Vagina (tissue), 2 donors: ENCODE measurements at regions not wholly inside any gene's neighbourhood (a gene's known extent, or its start where the extent isn't known, plus 50 kb on each side); places are given as distances from the start of the nearest gene placed in this dataset.

Source experiments
- DNase-seq, 2 donors: peaks; one replicate each; pipeline ENCODE4 v3.0.0-alpha.2; 2017; ENCODE audit errors: extremely low spot score in 2 of 2
- H3K27ac ChIP-seq: fragments of 200-600 bp; sonication (generic); one replicate; pipeline ENCODE4 v1.5.1; 2019
- H3K27me3 ChIP-seq: fragments of 200-600 bp; sonication (generic); one replicate; pipeline ENCODE4 v1.5.1; 2019
- H3K36me3 ChIP-seq, 2 donors: fragments of 200-600 bp; sonication (generic); one replicate each; pipeline ENCODE4 v1.5.1; 2017 to 2019
- H3K4me1 ChIP-seq: fragments of 200-600 bp; sonication (generic); one replicate; pipeline ENCODE4 v1.5.1; 2019
- H3K4me3 ChIP-seq, 2 donors: fragments of 200-600 bp; sonication (generic); 1 replicate in 1 of 2; 2 replicates in 1 of 2; pipeline ENCODE4 v1.5.1; 2016 to 2019
- H3K9me3 ChIP-seq: fragments of 200-600 bp; sonication (generic); one replicate; pipeline ENCODE4 v1.5.1; 2019
- POLR2A ChIP-seq, 2 donors: fragments of 450-650 bp; IDR thresholded peaks; one replicate each; pipeline ENCODE4 v1.6.1; 2017; ENCODE audit warnings: antibody characterized with exemption in 2 of 2, mild to moderate bottlenecking in 2 of 2, moderate library complexity in 2 of 2
- POLR2AphosphoS5 ChIP-seq, 2 donors: sonication (generic); formaldehyde crosslinking; IDR thresholded peaks; one replicate each; pipeline ENCODE4 v1.9.0; 2017; ENCODE audit warnings: antibody characterized with exemption in 2 of 2, mild to moderate bottlenecking in 2 of 2, low read depth in 1 of 2; ENCODE audit not compliant: insufficient read depth in 1 of 2
- intact Hi-C: fragments of 100-400 bp; cut with DNase I; formaldehyde crosslinking; loops from one replicate; pipeline ENCODE4 v1.15.1; 2023
- TF ChIP-seq, protein P1 (sequence below), 3 experiments: fragments of 450-650 bp in 2 of 3; fragments of 200-600 bp in 1 of 3; sonication (generic) in 1 of 3; IDR thresholded peaks; one replicate each; pipeline ENCODE4 v1.5.1; 2017 to 2019; ENCODE audit warnings: antibody characterized with exemption in 3 of 3, mild to moderate bottlenecking in 2 of 3, moderate library complexity in 2 of 3

DNA sequence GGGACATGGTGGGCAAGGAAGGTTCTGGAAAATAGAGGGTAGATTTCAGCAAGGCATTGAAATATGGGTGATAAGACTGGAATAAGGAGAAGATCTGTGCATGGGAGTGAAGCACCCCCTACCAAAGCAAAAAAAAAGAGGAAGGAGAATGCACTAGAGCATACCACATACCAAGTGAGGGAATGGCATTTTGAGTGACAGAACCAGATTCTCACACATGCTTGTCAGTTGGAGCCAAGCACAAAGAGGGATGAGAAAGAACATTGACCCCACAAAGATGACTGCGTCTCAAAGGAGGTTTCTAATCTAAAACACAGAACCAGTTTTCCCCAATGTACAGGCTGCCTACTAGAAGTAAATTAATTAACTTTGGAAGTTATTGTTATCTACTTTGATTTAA lies 140.3 kb upstream of the SMAD1 start:
- Histone ChIP-seq H3K9me3 (no peaks in the 10 kb centered on the region), H3K36me3 (no peaks in the 10 kb centered on the region), H3K4me1 (no peaks in the 10 kb centered on the region), H3K27ac (no peak overlapping the region), H3K27me3 (no peaks in the 10 kb centered on the region), H3K4me3 (no peak overlapping the region)
- intact Hi-C loops = no loop called here
- TF ChIP-seq POLR2AphosphoS5 (IDR thresholded peaks at IDR 0.05; ENCODE audit: insufficient read depth in 1 of 2, low read depth in 1 of 2) = no peak
- DNase-seq = no peak

DNA sequence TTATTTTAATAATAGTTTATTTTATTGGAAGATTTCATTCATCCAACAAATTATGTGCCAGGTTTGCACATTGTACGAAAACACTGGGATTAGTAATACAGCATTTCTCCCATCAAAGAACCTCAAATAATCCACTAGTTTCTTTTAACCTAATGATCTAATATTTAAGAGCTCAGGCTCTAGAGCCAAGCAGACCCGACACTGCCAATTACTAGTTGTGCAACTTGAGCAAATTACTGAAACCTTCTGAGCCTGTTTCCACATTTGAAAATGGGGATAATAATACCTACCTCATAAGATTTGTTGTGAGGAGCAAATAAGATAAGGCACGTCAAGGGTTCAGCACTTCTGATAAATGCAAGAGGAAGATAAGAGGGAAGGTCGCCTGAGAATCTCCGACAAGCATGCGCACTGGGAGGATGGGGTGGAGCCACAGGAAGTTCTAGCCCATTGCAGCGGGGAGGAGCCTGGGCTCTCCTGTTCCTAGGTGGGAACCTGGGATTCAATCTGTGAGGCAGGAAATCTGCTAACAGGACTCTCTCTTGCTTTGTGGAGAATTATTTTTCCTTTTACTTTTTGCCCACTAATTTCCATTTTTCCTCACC lies 141.5 kb upstream of the SMAD1 start:
- Histone ChIP-seq H3K4me3 (no peak overlapping the region), H3K36me3 (no peaks in the 10 kb centered on the region), H3K27me3 (no peaks in the 10 kb centered on the region), H3K4me1 (no peaks in the 10 kb centered on the region), H3K27ac (no peak overlapping the region), H3K9me3 (no peaks in the 10 kb centered on the region)
- intact Hi-C loops = no loop called here
- TF ChIP-seq, protein P1, sequence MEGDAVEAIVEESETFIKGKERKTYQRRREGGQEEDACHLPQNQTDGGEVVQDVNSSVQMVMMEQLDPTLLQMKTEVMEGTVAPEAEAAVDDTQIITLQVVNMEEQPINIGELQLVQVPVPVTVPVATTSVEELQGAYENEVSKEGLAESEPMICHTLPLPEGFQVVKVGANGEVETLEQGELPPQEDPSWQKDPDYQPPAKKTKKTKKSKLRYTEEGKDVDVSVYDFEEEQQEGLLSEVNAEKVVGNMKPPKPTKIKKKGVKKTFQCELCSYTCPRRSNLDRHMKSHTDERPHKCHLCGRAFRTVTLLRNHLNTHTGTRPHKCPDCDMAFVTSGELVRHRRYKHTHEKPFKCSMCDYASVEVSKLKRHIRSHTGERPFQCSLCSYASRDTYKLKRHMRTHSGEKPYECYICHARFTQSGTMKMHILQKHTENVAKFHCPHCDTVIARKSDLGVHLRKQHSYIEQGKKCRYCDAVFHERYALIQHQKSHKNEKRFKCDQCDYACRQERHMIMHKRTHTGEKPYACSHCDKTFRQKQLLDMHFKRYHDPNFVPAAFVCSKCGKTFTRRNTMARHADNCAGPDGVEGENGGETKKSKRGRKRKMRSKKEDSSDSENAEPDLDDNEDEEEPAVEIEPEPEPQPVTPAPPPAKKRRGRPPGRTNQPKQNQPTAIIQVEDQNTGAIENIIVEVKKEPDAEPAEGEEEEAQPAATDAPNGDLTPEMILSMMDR (IDR thresholded peaks at IDR 0.05) = no peak
- TF ChIP-seq POLR2AphosphoS5 (IDR thresholded peaks at IDR 0.05; ENCODE audit: insufficient read depth in 1 of 2, low read depth in 1 of 2) (no peak), POLR2A (IDR thresholded peaks at IDR 0.05) (no peak)
- DNase-seq = no peak

DNA sequence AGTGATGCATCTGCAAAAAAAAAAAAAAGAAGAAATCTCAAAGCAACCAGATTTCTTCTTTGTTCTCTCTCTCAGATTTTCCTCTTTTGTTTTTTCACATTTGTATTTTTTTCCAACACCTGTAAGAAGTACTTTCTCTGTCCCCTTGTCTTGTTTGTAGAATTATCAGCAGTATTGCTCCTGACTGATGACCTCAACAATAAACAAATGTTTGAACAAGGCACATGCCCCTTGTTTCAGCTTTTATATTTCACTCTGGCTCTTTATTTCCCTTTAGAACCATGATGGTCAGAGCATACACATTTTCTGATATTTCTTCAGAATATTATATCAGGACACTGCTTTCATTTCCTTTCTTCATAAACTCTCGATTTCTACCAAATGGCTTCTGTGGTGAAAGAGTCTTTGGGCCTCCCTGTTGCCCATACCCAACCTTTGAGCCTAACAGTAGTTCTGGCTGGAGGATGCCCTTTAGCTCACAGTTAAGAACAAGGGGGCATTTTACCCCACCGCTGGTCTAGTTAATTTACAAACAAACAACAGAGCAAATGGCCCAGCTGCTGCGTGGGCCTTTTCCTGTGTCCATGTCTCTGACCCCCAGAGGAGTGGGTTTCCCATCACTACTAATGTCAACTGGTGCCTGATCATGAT lies 142.5 kb upstream of the SMAD1 start:
- TF ChIP-seq POLR2AphosphoS5 (IDR thresholded peaks at IDR 0.05; ENCODE audit: insufficient read depth in 1 of 2, low read depth in 1 of 2) (no peak), POLR2A (IDR thresholded peaks at IDR 0.05) (no peak)
- TF ChIP-seq, protein P1 (IDR thresholded peaks at IDR 0.05) = no peak

DNA sequence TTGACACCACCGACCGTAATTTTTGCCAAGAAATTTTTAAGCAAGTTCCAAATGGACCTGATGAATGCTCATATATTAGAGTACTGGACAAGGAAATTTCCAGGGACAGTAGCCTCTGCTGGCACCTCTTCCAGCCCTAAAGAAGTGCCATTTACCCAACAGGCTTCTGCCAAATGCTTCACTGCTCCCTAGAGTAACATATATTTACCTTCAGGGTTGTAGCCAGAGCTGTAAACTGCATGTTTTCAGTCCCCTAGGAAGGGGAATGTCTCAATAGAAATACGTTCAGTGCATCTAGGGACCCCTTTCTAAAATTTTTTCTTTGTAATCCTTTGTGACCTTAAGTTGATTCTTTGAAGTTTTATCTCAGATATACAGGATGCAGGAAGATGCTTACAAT lies 143.1 kb upstream of the SMAD1 start:
- intact Hi-C loops = no loop called here
- Histone ChIP-seq H3K36me3 (no peaks in the 10 kb centered on the region), H3K27me3 (no peaks in the 10 kb centered on the region), H3K27ac (no peak overlapping the region), H3K4me1 (no peaks in the 10 kb centered on the region), H3K4me3 (no peak overlapping the region), H3K9me3 (no peaks in the 10 kb centered on the region)
- DNase-seq = no peak
- no peak for TF ChIP-seq POLR2AphosphoS5 (IDR thresholded peaks at IDR 0.05; ENCODE audit: insufficient read depth in 1 of 2, low read depth in 1 of 2)
- TF ChIP-seq, protein P1 (IDR thresholded peaks at IDR 0.05) = no peak
- no peak for TF ChIP-seq POLR2A (IDR thresholded peaks at IDR 0.05)

More for the DNA sequence above, 142.5 kb upstream of the SMAD1 start:
- Histone ChIP-seq H3K36me3 (no peaks in the 10 kb centered on the region), H3K9me3 (no peaks in the 10 kb centered on the region), H3K4me3 (no peak overlapping the region), H3K4me1 (no peaks in the 10 kb centered on the region), H3K27me3 (no peaks in the 10 kb centered on the region), H3K27ac (no peak overlapping the region)
- no peak for DNase-seq
- intact Hi-C loops = no loop called here

DNA sequence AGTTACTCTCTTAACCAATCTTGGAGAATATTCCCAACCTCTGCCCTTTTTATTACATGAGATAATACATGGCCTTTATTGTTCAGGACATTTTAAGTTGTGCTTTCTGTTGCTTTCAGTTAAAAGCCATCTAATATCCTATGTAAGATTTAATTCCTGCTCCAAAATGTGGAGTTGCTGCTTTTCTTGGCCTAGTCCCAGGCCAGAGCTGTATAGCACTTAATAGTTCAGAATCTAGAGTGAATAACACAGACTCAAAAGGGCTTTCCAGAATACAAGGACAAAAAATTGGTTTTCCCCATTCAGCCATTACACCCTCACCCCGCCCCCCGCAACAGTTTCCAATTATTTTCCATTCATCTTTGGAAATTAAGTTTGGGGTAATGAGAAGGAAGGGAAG lies 144.3 kb upstream of the SMAD1 start:
- TF ChIP-seq, protein P1 (IDR thresholded peaks at IDR 0.05) = no peak
- TF ChIP-seq POLR2A (IDR thresholded peaks at IDR 0.05) = no peak
- no peak for TF ChIP-seq POLR2AphosphoS5 (IDR thresholded peaks at IDR 0.05; ENCODE audit: insufficient read depth in 1 of 2, low read depth in 1 of 2)
- H3K4me1 ChIP-seq = no peaks in the 10 kb centered on the region
- no peak for DNase-seq
- H3K9me3 ChIP-seq = no peaks in the 10 kb centered on the region
- no peak overlapping the region for H3K27ac ChIP-seq
- no peak overlapping the region for H3K4me3 ChIP-seq
- H3K27me3 ChIP-seq = no peaks in the 10 kb centered on the region
- no peaks in the 10 kb centered on the region for H3K36me3 ChIP-seq
- intact Hi-C loops = no loop called here
